MM.1S (cell line): ENCODE measurements at regions not wholly inside any gene's neighbourhood (a gene's known extent, or its start where the extent isn't known, plus 50 kb on each side); places are given as distances from the start of the nearest gene placed in this dataset.

Experiments used
- DNase-seq: peaks from one replicate; pipeline ENCODE4 v3.0.0-alpha.2; 2015
- H2AFZ ChIP-seq: fragments of 300-600 bp; sonication (generic); 2 replicates; pipeline ENCODE4 v1.6.0; 2016; ENCODE audit warnings: antibody characterized with exemption, low read length
- H3F3A ChIP-seq: fragments of 300-600 bp; sonication (generic); 2 replicates; pipeline ENCODE4 v1.6.1; 2016; ENCODE audit warnings: mild to moderate bottlenecking, antibody characterized with exemption, low read length, moderate library complexity, mixed read lengths; ENCODE audit not compliant: insufficient read depth
- H3K27ac ChIP-seq: fragments of 300-600 bp; sonication (generic); 2 replicates; pipeline ENCODE4 v1.5.1; 2016; ENCODE audit warnings: mild to moderate bottlenecking, low read length
- H3K27me3 ChIP-seq: fragments of 300-600 bp; sonication (generic); replicated peaks from 2 replicates; pipeline ENCODE4 v1.6.0; 2016; ENCODE audit warnings: low read length; ENCODE audit not compliant: insufficient read depth
- H3K36me3 ChIP-seq: fragments of 300-600 bp; sonication (generic); replicated peaks from 2 replicates; pipeline ENCODE4 v1.6.1; 2016; ENCODE audit warnings: mild to moderate bottlenecking, low read length, mixed read lengths; ENCODE audit not compliant: insufficient read depth
- H3K4me1 ChIP-seq: fragments of 300-600 bp; sonication (generic); 2 replicates; pipeline ENCODE4 v1.6.1; 2016; ENCODE audit warnings: low read length, mixed read lengths
- H3K4me2 ChIP-seq: fragments of 300-600 bp; sonication (generic); 2 replicates; pipeline ENCODE4 v1.6.0; 2016; ENCODE audit warnings: low read depth, low read length
- H3K4me3 ChIP-seq: fragments of 300-600 bp; sonication (generic); 2 replicates; pipeline ENCODE4 v1.5.1; 2016; ENCODE audit warnings: low read length, mixed read lengths
- H3K79me2 ChIP-seq: fragments of 300-600 bp; sonication (generic); 2 replicates; pipeline ENCODE4 v1.6.1; 2016; ENCODE audit warnings: mixed run types, low read length, mixed read lengths
- H3K9ac ChIP-seq: fragments of 300-600 bp; sonication (generic); 2 replicates; pipeline ENCODE4 v1.6.1; 2016; ENCODE audit warnings: low read length, mixed read lengths
- H3K9me2 ChIP-seq: fragments of 300-600 bp; sonication (generic); replicated peaks from 2 replicates; pipeline ENCODE4 v1.6.1; 2016; ENCODE audit warnings: mild to moderate bottlenecking, low read length, mixed read lengths; ENCODE audit not compliant: insufficient read depth
- H3K9me3 ChIP-seq: fragments of 300-600 bp; sonication (generic); replicated peaks from 2 replicates; pipeline ENCODE4 v1.6.1; 2016; ENCODE audit warnings: mild to moderate bottlenecking, low read length, mixed read lengths; ENCODE audit not compliant: insufficient read depth
- H4K20me1 ChIP-seq: fragments of 300-600 bp; sonication (generic); 2 replicates; pipeline ENCODE4 v1.6.1; 2016; ENCODE audit warnings: mild to moderate bottlenecking, low read length, moderate library complexity, mixed read lengths; ENCODE audit not compliant: insufficient read depth
- EZH2 ChIP-seq: fragments of 300-600 bp; sonication (generic); optimal IDR thresholded peaks from 2 replicates; pipeline ENCODE3; 2017; ENCODE audit warnings: low read depth, mild to moderate bottlenecking, antibody characterized with exemption, low read length, mixed read lengths
- EZH2phosphoT487 ChIP-seq: fragments of 300-600 bp; sonication (generic); IDR thresholded peaks from 2 replicates; pipeline ENCODE4 v1.6.1; 2018; ENCODE audit warnings: antibody characterized with exemption, low read length
- TF ChIP-seq, protein P1 (sequence below): fragments of 300-600 bp; sonication (generic); IDR thresholded peaks from 2 replicates; pipeline ENCODE4 v1.5.1; 2016; ENCODE audit warnings: antibody characterized with exemption, low read length, mixed read lengths

DNA sequence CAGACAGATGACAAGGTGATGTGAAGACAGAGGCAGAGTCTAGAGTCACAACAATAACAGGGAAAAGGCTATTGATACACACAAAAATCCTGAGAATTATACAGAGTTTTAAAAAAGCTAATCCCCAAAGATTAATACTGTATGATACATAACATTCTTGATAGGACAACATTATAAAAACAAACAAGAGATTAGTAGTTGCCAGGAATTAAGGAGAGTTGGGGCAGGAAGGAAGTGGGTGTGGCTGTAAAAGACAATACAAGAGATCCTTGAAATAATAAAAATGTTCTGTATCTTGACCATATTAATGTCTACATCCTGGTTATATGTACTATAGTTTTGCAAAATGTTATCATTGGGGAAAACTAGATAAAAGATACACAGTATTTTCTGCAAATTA, 309.5 kb upstream of the PMFBP1 start:
- no peak overlapping the region for H3K4me3 ChIP-seq
- no peak overlapping the region for H3K4me2 ChIP-seq
- H3K27ac ChIP-seq, result no peak overlapping the region

DNA sequence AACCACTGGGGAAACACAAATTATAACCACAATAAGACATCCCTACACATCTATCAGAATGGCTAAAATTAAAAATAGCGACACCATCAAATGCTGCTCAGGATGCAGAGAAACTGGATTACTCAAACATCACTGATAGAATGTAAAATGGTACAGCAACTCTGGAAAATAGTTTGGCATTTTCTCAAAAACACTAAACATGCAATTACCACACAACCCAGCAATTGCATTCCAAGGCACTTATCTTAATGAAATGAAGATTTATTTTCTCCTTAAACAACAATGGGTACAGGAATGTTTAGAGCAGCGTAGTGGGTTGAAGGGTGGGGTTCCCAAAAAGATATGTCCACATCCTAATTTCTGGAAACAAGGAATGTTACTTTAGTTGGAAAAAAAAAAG, 309.0 kb upstream of the PMFBP1 start:
- H3K9me2 ChIP-seq, result no peaks in the 10 kb centered on the region
- no peak for DNase-seq
- H3K9ac ChIP-seq, result no peak overlapping the region
- no peaks in the 10 kb centered on the region for H3K9me3 ChIP-seq
- 0 out of 2 replicates have a peak, but pooled peaks cover 4% of the 10 kb centered on the region for H3K4me1 ChIP-seq
- no peaks in the 10 kb centered on the region for H3F3A ChIP-seq
- H3K27me3 ChIP-seq, result no peaks in the 10 kb centered on the region
- H3K4me2 ChIP-seq, result no peak overlapping the region
- no peaks in the 10 kb centered on the region for H3K36me3 ChIP-seq
- no peaks in the 10 kb centered on the region for H3K79me2 ChIP-seq
- no peak overlapping the region for H3K27ac ChIP-seq
- no peak overlapping the region for H3K4me3 ChIP-seq
- TF ChIP-seq, protein P1, sequence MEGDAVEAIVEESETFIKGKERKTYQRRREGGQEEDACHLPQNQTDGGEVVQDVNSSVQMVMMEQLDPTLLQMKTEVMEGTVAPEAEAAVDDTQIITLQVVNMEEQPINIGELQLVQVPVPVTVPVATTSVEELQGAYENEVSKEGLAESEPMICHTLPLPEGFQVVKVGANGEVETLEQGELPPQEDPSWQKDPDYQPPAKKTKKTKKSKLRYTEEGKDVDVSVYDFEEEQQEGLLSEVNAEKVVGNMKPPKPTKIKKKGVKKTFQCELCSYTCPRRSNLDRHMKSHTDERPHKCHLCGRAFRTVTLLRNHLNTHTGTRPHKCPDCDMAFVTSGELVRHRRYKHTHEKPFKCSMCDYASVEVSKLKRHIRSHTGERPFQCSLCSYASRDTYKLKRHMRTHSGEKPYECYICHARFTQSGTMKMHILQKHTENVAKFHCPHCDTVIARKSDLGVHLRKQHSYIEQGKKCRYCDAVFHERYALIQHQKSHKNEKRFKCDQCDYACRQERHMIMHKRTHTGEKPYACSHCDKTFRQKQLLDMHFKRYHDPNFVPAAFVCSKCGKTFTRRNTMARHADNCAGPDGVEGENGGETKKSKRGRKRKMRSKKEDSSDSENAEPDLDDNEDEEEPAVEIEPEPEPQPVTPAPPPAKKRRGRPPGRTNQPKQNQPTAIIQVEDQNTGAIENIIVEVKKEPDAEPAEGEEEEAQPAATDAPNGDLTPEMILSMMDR, result no peak
- TF ChIP-seq EZH2, result no peak
- no peak for TF ChIP-seq EZH2phosphoT487
- H2AFZ ChIP-seq, result no peak overlapping the region
- no peaks in the 10 kb centered on the region for H4K20me1 ChIP-seq

More for the DNA sequence above, 309.5 kb upstream of the PMFBP1 start:
- H3K9me2 ChIP-seq, result no peaks in the 10 kb centered on the region
- H3K79me2 ChIP-seq, result no peaks in the 10 kb centered on the region
- H3F3A ChIP-seq, result no peaks in the 10 kb centered on the region
- no peaks in the 10 kb centered on the region for H4K20me1 ChIP-seq
- H3K9ac ChIP-seq, result no peak overlapping the region
- 0 out of 2 replicates have a peak, but pooled peaks cover 4% of the 10 kb centered on the region for H3K4me1 ChIP-seq
- no peaks in the 10 kb centered on the region for H3K27me3 ChIP-seq
- H3K36me3 ChIP-seq, result no peaks in the 10 kb centered on the region
- DNase-seq, result no peak
- H3K9me3 ChIP-seq, result no peaks in the 10 kb centered on the region
- TF ChIP-seq EZH2phosphoT487 (no peak), EZH2 (no peak)
- no peak overlapping the region for H2AFZ ChIP-seq

GRCh38 chr16:72475688-72476087, 303.7 kb upstream of the PMFBP1 start:
- Histone ChIP-seq H3K79me2 (no peaks in the 10 kb centered on the region), H3K4me1 (no peaks in the 10 kb centered on the region), H3K9me3 (no peaks in the 10 kb centered on the region), H3K9me2 (no peaks in the 10 kb centered on the region), H3K36me3 (no peaks in the 10 kb centered on the region), H3K9ac (no peak overlapping the region), H3K27me3 (no peaks in the 10 kb centered on the region), H3K27ac (no peak overlapping the region), H3F3A (no peaks in the 10 kb centered on the region), H2AFZ (no peak overlapping the region), H3K4me2 (no peak overlapping the region), H3K4me3 (no peak overlapping the region), H4K20me1 (no peaks in the 10 kb centered on the region)
- TF ChIP-seq, protein P1, result no peak
- no peak for TF ChIP-seq EZH2
- TF ChIP-seq EZH2phosphoT487, result no peak
- DNase-seq, result no peak

- H3K27ac ChIP-seq, result no peak overlapping the region
- DNase-seq, result peak; percentile 45
- H3K9ac ChIP-seq, result no peak overlapping the region
- H4K20me1 ChIP-seq, result no peaks in the 10 kb centered on the region
- no peaks in the 10 kb centered on the region for H3K4me1 ChIP-seq
- H3K79me2 ChIP-seq, result no peaks in the 10 kb centered on the region
- H3K4me3 ChIP-seq, result no peak overlapping the region
- no peaks in the 10 kb centered on the region for H3K9me2 ChIP-seq
- TF ChIP-seq EZH2 (no peak), EZH2phosphoT487 (no peak)
- TF ChIP-seq, protein P1, result no peak
- H2AFZ ChIP-seq, result no peak overlapping the region
- H3K4me2 ChIP-seq, result no peak overlapping the region
- no peaks in the 10 kb centered on the region for H3K36me3 ChIP-seq
- H3K9me3 ChIP-seq, result no peaks in the 10 kb centered on the region
- H3K27me3 ChIP-seq, result no peaks in the 10 kb centered on the region
- H3F3A ChIP-seq, result no peaks in the 10 kb centered on the region
Measured at GRCh38 chr16:72474501-72475123, 302.7 kb upstream of the PMFBP1 start.
